ENCODE measurements at regions not wholly inside any gene's neighbourhood (a gene's known extent, or its start where the extent isn't known, plus 50 kb on each side); places are given as distances from the start of the nearest gene placed in this dataset.

GRCh38 chr22:49139492-49140151 is 688.1 kb downstream of the BRD1 start:
- DNase-seq (ENCODE audit: low spot score): no peak

- DNase-seq (ENCODE audit: low spot score): no peak
These were observed 689.4 kb downstream of the BRD1 start for GRCh38 chr22:49138250-49138790.

DNA sequence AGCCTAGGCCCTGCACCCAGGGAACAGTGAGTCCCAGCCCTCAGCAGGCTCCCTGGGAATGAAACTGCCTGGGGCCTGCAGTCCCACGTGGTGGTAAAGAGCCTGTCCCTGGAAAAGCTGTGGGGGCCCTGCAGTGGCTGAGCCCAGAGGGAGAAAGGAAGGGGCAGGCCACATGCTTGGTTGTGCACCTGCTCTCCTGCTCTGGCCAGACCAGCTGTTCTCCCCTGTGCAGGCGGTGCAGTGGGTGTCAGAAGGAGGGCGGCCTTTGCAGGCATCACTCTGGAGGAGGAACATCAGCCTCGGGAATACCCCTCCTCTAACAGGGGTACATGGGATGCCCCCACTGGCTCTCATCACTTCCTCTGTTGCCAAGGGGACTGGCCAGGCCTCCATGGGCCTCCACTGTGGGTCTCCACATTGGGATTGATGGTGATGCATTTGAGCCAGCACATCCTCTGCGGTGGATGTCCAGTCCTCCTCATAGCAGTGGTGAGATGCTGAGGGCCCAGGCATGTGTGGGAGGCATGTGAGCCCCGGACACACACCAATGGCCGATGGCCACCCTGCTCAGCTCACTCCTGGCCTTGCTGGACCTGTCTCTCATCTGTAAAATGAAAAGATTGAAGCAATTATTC is 690.4 kb downstream of the BRD1 start:
- DNase-seq (ENCODE audit: low spot score): no peak

GRCh38 chr22:49136816-49137180 is 690.9 kb downstream of the BRD1 start:
- no peak for DNase-seq (ENCODE audit: low spot score)

DNA sequence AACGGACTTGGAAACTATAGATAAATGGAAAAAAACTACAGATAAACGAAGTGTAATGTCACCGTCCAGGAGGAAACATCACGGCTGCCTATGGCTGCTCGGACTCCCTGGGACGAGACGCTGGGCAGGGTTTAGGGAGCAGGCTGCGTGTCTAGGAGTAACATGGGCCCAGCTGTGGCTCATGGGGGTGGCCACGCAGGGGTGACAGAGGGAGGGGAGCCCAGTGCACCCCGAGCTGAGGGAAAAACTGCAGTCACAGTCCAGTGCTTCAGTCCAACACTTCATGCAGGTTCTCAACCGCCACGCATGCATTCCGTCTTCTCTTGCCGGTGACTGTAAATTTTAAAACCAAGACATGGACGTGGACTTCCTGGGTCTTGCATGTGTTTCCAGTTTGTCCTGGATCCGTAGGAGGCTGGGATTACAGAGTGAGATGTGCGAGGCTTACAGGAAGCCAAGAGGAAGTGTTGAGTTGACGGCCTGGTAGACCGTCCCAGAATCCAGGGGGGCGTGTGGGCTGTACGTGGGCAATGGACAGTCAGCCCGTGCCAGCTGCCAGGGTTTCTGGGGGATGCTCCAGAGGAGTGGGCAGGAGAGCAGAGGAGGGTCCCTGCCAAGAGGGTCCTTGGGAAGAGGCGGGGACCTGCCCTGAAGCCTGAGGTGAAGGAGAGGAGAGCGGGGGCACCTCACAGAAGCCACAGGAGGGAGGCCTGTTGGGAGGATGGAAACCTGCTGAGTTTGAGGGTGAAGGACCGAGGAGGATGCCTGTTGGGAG is 691.4 kb downstream of the BRD1 start:
- no peak for DNase-seq (ENCODE audit: low spot score)

- DNase-seq (ENCODE audit: low spot score): no peak
These were observed 693.6 kb downstream of the BRD1 start for GRCh38 chr22:49134076-49134475.

GRCh38 chr22:49133541-49133940 is 694.1 kb downstream of the BRD1 start:
- no peak for DNase-seq (ENCODE audit: low spot score)

DNA sequence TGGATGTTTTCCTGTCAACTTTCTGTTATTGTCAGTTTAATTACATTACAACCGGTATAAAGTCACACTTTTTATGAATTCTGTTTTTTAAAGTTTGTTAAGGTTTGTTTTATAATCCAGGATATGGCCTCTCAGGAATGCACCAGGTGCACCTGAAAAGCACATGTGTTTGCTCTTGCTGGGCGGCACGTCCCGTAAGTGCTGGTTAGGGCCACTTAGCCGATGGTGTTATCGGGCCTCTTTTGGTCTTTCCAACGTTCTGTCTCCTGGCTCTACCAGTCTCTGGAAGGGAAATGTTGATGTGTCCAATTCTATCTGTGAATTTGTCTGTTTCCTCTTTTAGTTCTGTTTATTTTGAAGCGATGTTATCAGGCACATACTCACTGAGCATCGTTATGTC is 695.7 kb downstream of the BRD1 start:
- DNase-seq (ENCODE audit: low spot score): no peak

DNA sequence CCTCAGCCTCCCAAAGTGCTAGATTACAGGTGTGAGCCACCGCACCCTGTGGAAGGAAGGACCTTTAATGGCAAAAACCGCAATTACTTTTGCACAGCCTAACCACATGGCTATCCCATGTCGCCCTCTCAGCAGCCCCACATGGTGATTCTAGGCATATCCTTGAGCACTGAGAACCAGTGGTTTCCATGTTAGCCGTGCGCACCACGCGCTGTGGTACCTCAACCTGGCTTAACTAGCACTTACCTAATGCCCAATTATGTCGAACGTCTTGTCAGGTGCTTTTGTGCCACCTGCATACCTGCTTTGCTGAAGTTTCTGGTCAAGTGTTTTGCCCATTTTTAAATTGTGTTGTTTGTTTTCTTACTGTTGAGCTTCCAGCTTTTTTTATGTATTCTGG is 697.9 kb downstream of the BRD1 start:
- no peak for DNase-seq (ENCODE audit: low spot score)

- no peak for DNase-seq (ENCODE audit: low spot score)
These were observed 698.8 kb downstream of the BRD1 start for GRCh38 chr22:49128874-49129273.

- no peak for DNase-seq (ENCODE audit: low spot score)
These were observed 703.1 kb downstream of the BRD1 start for GRCh38 chr22:49124608-49125007.

GRCh38 chr22:49123621-49124192 is 704.0 kb downstream of the BRD1 start:
- DNase-seq (ENCODE audit: low spot score): no peak

- DNase-seq (ENCODE audit: low spot score): no peak
These were observed 708.1 kb downstream of the BRD1 start for GRCh38 chr22:49119551-49119952.

DNA sequence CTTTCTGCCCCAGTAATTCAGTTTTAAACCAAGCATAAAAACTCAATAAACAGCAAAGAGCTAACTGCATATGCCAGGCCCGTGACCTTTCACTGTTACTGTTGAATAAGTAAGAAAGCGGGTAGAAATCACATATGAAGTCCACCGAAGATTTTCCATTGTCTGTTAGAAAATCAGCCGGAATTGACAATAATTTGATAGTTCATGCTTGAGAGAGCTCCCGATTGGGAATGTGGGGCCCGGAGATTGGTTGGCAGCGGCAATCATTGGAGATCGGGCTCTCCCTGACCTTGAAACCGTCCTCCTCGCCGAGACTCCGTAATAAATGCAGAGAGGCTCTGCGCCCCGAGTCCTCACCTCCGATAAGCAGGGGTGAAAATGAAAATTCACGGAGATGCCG is 709.6 kb downstream of the BRD1 start:
- DNase-seq (ENCODE audit: low spot score): no peak

- DNase-seq (ENCODE audit: low spot score): no peak
These were observed 710.2 kb downstream of the BRD1 start for GRCh38 chr22:49117486-49117885.

DNA sequence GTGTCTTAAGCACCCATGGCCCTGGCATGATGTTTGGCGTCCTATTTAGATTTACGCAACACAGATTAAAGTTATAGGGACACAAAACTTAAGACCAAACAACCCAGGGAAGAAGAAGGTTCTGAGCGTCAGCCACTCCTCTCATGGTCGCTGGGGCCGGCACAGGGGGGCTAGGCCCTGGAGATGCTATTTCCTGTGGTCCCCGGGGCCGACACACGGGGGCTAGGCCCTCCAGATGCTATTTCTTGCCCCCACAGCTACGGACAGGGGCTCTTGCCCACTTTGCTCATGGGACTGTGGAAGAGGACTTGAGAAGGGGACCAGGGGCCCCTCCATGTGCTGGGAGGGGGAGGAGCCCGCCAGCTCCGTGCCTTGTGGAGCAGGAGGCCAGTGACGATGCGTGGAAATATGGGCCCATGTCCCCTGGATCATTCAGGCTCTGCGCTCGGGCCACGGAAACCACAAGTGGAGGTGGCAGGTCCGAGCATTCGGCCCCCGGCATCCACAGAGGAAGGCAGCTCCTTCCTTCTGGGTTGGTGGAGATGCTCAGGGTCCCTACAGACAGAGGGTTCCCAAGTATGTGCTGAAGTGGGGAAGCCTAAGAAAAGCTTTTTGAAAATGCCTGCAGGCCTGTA is 711.1 kb downstream of the BRD1 start:
- no peak for DNase-seq (ENCODE audit: low spot score)

DNA sequence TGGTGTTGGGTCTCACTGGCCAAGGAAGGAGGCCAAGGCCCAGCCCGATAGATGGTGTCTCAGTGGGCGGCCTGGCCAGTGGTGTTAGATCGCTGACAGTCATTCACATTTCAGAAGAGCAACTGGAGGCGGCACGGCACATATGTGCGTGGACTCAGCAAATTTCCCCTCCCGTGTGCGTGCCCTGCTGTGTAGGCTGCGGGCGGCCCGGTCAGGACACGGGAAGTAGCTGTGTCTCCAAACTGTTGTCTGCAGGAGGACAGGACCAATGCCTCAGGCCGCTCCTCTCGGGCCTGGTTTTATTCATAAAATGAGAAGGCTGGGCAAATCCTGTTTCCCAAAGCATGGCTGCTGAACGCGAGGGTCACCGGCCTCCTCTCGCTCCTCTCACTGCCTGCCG is 711.7 kb downstream of the BRD1 start:
- no peak for DNase-seq (ENCODE audit: low spot score)

GRCh38 chr22:49115197-49115596 is 712.5 kb downstream of the BRD1 start:
- no peak for DNase-seq (ENCODE audit: low spot score)

- DNase-seq (ENCODE audit: low spot score): no peak
These were observed 713.9 kb downstream of the BRD1 start for GRCh38 chr22:49113758-49114157.

DNA sequence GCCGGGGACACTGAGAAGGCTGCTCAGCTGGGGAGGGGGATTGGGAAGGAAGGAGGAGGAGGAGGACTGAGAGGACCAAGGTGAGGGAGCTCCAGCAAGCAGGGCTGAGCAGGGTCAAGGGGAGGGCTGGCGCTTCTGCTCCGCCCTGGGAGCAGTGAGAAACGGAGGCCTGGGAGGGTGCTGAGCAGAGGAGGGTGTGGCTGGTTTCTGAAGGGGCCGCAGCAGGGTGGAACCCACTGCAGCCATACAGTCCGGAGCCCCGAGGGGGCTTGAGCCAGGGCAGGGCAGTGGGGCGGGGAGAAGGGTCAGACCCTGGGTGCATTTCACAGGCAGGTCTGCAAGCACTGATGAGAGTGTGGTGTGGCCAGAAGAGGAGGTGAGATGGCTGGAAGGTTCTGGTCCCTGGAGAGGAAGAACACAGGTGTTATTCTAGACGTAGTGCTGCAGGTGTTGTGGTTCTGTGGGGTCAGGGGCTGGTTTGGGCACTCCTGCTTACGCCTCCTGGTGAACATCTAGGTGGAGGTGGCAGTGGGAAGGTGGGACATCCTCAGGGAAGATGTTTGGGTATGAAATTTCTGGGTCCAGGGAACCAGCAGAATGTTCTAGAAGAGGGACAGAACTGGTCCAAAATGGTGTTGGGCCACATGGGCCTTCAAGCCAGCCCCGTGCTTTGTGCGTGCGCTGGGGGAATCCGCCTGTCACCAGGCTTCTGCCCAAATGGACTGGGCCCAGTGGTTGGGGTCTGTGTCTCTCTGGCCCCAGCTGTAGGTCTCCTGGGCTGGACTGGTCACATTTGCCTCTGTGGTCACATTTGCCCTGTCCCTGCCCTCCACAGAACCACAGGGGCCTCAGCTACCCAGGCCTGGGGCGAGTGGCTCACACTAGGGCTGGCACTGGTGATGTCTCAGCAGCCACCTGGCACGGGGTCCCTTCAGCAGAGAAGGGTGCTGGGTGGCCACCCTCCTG is 714.7 kb downstream of the BRD1 start:
- no peak for DNase-seq (ENCODE audit: low spot score)

DNA sequence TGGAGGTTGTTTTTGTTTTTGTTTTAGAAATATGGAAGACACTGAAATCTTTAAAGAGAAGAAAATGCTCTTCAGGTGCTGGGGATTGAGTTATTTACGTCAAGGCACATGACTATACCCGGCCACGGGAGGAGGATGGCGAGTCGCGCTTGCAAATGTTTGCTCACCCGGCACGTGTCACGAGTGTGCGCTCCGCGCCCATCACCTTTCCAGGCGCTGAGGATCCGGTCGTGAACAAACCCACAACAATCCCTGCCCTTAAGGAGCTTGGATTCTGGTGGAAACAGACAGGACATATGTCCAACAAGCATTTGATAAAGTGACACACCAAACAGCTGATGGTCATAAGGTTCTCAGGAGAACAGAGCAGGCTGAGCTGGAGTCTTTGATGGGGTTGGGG is 715.5 kb downstream of the BRD1 start:
- DNase-seq (ENCODE audit: low spot score): no peak
